ENCODE measurements at regions not wholly inside any gene's neighbourhood (a gene's known extent, or its start where the extent isn't known, plus 50 kb on each side); places are given as distances from the start of the nearest gene placed in this dataset.

DNA sequence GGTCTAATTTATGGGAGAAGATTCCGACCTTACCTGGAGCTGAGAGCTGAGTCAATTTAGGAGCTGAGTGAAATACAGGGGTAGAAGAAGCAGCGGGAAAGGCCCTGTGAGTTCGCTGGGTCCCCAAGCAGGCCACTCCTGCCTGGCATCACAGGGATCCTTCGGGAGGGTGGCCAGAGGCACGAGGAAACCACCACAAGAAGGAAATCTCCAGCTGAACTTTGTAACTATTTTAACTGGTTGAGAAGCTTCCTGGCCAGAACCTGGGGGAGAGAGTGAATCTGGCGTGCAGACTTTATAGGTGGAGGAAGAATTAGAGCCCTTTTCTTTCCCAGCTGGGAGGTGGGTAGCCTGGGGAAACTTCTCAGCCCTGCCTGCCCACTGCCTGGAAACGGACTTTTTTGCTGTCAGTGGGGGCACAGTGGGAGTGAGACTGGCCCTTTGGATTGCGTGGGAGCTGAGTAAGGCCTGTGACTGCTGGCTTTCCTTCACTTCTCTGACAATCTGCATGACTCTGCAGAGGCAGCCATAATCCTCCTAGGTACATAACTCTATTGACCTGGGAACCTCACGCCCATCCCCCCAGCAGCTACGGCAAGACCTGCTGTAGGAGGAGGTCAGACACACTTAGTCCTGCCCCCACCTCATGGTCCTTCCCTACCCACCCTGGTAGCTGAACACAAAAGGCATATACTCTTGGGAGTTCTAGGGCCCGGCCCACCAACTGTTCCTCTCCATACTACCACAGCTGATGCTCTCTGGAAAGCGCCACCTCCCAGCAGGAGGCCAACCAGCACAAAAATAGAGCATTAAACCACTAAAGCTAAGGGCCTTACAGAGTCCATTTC is 340.7 kb downstream of the CNTN3 start:
- TF ChIP-seq TAF1 (IDR thresholded peaks at IDR 0.05; ENCODE audit: low read depth) (no peak), NFIC (IDR thresholded peaks at IDR 0.05) (no peak), RAD21 (IDR thresholded peaks at IDR 0.05; ENCODE audit: low read depth) (no peak), TCF12 (IDR thresholded peaks at IDR 0.05; ENCODE audit: low read depth) (no peak), ZBTB7A (IDR thresholded peaks at IDR 0.05; ENCODE audit: low read depth) (no peak), YY1 (IDR thresholded peaks at IDR 0.05; ENCODE audit: low read depth) (no peak), EGR1 (IDR thresholded peaks at IDR 0.05) (no peak), TEAD4 (IDR thresholded peaks at IDR 0.05) (no peak), EP300 (IDR thresholded peaks at IDR 0.05; ENCODE audit: borderline replicate concordance) (no peak)
- TF ChIP-seq, protein P1, sequence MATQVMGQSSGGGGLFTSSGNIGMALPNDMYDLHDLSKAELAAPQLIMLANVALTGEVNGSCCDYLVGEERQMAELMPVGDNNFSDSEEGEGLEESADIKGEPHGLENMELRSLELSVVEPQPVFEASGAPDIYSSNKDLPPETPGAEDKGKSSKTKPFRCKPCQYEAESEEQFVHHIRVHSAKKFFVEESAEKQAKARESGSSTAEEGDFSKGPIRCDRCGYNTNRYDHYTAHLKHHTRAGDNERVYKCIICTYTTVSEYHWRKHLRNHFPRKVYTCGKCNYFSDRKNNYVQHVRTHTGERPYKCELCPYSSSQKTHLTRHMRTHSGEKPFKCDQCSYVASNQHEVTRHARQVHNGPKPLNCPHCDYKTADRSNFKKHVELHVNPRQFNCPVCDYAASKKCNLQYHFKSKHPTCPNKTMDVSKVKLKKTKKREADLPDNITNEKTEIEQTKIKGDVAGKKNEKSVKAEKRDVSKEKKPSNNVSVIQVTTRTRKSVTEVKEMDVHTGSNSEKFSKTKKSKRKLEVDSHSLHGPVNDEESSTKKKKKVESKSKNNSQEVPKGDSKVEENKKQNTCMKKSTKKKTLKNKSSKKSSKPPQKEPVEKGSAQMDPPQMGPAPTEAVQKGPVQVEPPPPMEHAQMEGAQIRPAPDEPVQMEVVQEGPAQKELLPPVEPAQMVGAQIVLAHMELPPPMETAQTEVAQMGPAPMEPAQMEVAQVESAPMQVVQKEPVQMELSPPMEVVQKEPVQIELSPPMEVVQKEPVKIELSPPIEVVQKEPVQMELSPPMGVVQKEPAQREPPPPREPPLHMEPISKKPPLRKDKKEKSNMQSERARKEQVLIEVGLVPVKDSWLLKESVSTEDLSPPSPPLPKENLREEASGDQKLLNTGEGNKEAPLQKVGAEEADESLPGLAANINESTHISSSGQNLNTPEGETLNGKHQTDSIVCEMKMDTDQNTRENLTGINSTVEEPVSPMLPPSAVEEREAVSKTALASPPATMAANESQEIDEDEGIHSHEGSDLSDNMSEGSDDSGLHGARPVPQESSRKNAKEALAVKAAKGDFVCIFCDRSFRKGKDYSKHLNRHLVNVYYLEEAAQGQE (IDR thresholded peaks at IDR 0.05; ENCODE audit: low read depth): no peak

DNA sequence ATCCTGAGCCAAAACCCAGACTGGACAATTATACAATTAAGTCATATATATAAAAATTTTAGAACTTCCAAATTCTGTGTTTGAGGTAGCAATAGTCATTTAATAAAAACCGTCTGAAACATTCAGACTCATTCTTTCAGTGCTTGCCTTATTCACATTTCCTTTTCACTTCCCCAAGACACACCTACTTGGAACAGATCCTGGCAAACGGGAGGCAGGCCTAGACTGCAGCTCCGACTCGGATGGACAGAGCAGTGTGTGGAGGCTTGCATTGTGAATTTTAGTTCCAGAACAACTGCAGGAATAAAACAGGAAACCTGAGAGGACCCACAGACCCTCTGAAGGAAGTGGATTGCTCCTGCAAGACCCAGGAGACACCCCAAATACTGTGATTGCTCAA is 341.4 kb downstream of the CNTN3 start:
- TF ChIP-seq YY1 (IDR thresholded peaks at IDR 0.05; ENCODE audit: low read depth): no peak
- no peak for TF ChIP-seq ZBTB7A (IDR thresholded peaks at IDR 0.05; ENCODE audit: low read depth)
- TF ChIP-seq EGR1 (IDR thresholded peaks at IDR 0.05): no peak
- no peak for TF ChIP-seq TAF1 (IDR thresholded peaks at IDR 0.05; ENCODE audit: low read depth)
- TF ChIP-seq TCF12 (IDR thresholded peaks at IDR 0.05; ENCODE audit: low read depth): no peak
- TF ChIP-seq, protein P1 (IDR thresholded peaks at IDR 0.05; ENCODE audit: low read depth): no peak
- no peak for TF ChIP-seq FOXM1 (IDR thresholded peaks at IDR 0.05; ENCODE audit: borderline replicate concordance, low read depth)
- TF ChIP-seq TEAD4 (IDR thresholded peaks at IDR 0.05): no peak
- TF ChIP-seq CREB1 (IDR thresholded peaks at IDR 0.05; ENCODE audit: low read depth): no peak
- TF ChIP-seq, protein P2, sequence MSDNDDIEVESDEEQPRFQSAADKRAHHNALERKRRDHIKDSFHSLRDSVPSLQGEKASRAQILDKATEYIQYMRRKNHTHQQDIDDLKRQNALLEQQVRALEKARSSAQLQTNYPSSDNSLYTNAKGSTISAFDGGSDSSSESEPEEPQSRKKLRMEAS (IDR thresholded peaks at IDR 0.05): no peak
- TF ChIP-seq EP300 (IDR thresholded peaks at IDR 0.05; ENCODE audit: borderline replicate concordance): no peak
- TF ChIP-seq, protein P3, sequence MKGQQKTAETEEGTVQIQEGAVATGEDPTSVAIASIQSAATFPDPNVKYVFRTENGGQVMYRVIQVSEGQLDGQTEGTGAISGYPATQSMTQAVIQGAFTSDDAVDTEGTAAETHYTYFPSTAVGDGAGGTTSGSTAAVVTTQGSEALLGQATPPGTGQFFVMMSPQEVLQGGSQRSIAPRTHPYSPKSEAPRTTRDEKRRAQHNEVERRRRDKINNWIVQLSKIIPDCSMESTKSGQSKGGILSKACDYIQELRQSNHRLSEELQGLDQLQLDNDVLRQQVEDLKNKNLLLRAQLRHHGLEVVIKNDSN (IDR thresholded peaks at IDR 0.05): no peak
- TF ChIP-seq CEBPB (IDR thresholded peaks at IDR 0.05): no peak
- no peak for TF ChIP-seq RAD21 (IDR thresholded peaks at IDR 0.05; ENCODE audit: low read depth)
- TF ChIP-seq NFIC (IDR thresholded peaks at IDR 0.05): no peak

DNA sequence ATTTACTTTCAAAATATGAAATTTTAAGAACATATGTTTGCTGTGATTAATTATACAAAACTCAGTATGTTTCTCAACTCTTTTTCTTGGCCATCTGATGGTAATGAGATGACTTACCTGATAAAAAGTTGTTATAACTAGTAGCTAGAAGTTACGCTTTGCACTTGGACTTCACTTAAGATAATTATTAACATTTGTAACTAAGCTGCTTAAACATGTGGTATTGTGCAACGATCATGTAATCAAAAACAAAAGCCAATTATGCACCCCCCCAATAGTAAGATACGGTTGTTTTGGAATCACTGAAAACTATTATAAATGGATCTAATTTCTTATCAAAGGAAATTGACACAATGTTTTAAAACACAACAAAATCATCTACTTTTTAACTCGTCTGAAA is 342.9 kb downstream of the CNTN3 start:
- no peak for TF ChIP-seq RAD21 (IDR thresholded peaks at IDR 0.05; ENCODE audit: low read depth)
- no peak for TF ChIP-seq TAF1 (IDR thresholded peaks at IDR 0.05; ENCODE audit: low read depth)
- TF ChIP-seq ZBTB7A (IDR thresholded peaks at IDR 0.05; ENCODE audit: low read depth): no peak
- no peak for TF ChIP-seq CEBPB (IDR thresholded peaks at IDR 0.05)
- no peak for TF ChIP-seq EGR1 (IDR thresholded peaks at IDR 0.05)
- TF ChIP-seq CREB1 (IDR thresholded peaks at IDR 0.05; ENCODE audit: low read depth): no peak
- TF ChIP-seq, protein P2 (IDR thresholded peaks at IDR 0.05): no peak

DNA sequence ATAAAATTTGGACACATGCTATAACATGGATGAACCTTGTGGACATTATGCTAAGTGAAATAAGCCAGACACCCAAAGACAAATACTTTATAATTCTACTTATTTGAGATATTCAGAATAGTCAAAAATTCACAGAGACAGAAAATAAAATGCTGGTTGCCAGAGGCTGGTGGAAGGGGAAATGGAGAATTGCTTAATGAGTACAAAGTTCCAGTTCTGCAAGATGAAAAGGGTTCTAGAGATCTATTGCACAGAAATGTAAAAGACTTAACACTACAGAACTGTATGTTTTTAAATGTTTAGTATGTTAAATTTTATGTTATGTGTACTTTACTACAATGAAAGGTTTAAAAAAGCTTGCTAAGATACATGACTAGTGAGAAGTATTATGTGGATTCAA is 344.8 kb downstream of the CNTN3 start:
- TF ChIP-seq ZBTB7A (IDR thresholded peaks at IDR 0.05; ENCODE audit: low read depth) (no peak), NFIC (IDR thresholded peaks at IDR 0.05) (no peak), TCF12 (IDR thresholded peaks at IDR 0.05; ENCODE audit: low read depth) (no peak), TAF1 (IDR thresholded peaks at IDR 0.05; ENCODE audit: low read depth) (no peak), EP300 (IDR thresholded peaks at IDR 0.05; ENCODE audit: borderline replicate concordance) (no peak), CREB1 (IDR thresholded peaks at IDR 0.05; ENCODE audit: low read depth) (no peak), YY1 (IDR thresholded peaks at IDR 0.05; ENCODE audit: low read depth) (no peak)
- TF ChIP-seq, protein P1 (IDR thresholded peaks at IDR 0.05; ENCODE audit: low read depth): no peak
- TF ChIP-seq, protein P2 (IDR thresholded peaks at IDR 0.05): no peak

All from Ishikawa (cell line).